HEK293T (cell line): ENCODE measurements at regions not wholly inside any gene's neighbourhood (a gene's known extent, or its start where the extent isn't known, plus 50 kb on each side); places are given as distances from the start of the nearest gene placed in this dataset.

Source experiments
- ELF4 ChIP-seq: fragments of 450-650 bp; IDR thresholded peaks from 2 replicates; pipeline ENCODE4 v1.6.1; 2017; ENCODE audit warnings: antibody characterized with exemption
- L3MBTL2 ChIP-seq: fragments of 450-650 bp; conservative IDR thresholded peaks from 2 replicates; pipeline ENCODE4 v1.6.1; 2016; ENCODE audit warnings: mild to moderate bottlenecking

DNA sequence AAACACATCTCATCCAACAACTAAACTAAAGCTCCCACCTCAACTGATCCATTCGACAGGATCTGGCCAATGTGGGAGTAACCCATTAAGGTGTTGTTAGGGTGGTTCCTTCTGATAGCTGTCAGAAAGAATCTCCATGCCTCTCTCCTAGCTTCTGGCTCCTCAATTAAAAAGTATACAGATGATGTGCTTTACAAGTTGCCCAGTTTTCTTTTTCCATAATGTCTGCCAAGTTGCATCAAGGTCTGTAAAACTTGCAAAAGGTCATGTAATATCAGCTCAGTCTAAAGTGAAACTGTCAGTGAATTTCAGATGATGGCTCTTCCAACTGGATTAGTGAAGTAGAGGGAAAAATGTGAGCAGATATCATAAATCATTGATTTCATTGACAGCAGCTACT is 191.8 kb downstream of the RAB28 start:
- TF ChIP-seq ELF4 (no peak), L3MBTL2 (no peak)
